Eye (tissue), 1 donor: ENCODE measurements at regions not wholly inside any gene's neighbourhood (a gene's known extent, or its start where the extent isn't known, plus 50 kb on each side); places are given as distances from the start of the nearest gene placed in this dataset.
A peak's percentile ranks its signal among the peaks of the same experiment; 100 is the strongest.

Experiments used
- DNase-seq: peaks from one replicate; pipeline ENCODE4 v3.0.0-alpha.2; 2015

DNA sequence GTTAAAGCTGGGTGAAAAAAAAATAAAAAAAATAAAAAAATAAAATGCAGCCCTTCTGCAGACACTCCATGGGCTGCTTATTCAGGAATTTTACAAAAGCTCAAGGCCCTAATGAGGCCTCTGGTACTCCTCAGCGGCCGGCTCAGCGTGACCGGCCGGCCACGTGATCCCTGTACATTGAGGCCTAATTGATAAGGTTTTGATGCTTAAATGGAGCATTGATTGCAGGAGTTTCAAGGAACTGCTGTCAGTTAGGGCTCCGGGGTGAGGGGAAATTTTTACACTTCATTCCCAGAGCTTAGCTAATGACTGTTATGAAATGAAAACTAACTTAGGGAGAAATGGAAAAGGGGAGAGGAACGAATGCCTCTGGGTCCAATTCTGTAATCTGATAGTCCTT is 368.8 kb upstream of the KIRREL3 start:
- DNase-seq = peak; percentile 87

DNA sequence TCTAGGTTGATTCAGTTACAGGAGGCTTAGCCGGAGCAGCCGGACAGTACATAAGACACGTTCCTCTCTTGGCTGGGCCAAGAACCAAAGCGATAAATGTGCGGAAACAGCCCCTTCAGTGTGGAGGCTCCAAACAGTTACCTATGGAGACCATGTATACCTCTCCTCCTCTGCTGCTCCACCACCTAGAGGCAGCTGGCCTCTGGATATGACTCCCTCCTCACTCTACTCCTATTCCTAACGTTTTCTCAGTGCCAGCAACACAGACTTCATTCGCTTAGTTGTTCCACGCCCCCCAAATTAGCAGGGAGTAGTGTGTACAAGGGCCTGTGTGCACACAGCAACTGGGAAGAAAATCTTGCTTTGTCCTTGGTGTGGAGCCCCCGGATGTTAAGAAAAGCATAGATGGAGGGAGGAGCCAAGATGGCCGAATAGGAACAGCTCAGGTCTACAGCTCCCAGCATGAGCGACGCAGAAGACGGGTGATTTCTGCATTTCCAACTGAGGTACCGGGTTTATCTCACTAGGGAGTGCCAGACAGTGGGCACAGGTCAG is 362.3 kb upstream of the KIRREL3 start:
- no peak for DNase-seq

DNA sequence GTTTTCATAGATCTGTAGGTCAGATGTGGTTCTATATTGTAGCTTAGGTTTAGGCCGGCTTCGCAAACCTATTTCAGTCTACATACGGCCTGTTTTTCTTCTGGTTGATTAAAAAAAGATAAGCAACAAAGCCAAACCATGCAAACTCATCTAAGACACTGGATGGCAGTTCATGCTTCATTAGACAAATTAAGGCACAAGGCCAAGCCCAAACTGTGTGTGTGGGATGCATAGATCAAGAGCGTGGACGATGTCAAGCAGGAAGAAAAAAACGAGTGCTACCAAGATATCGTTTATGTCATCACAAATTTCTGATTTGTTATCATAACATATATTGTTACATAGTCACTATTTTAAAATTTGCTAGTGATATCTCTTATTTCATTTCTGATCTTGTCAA is 357.6 kb upstream of the KIRREL3 start:
- DNase-seq = peak; percentile 39

DNA sequence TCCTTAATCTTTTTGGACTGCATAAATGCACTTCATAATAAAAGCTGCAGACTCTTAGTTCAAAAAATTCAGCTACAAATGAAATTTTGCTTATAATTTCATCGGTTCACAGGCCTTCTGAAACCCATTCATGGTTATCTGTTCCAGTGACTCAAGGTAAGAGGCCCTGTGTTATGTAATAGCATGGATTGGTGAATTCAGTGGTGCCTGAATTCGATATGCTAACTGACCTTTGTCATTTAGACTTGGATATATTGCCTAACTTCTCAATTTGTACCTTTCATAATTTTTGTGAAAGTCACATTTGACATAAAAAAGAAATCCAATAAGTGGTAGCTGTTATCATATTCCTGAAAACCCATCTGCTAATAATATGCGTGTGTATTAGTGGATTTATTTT is 349.9 kb upstream of the KIRREL3 start:
- DNase-seq = no peak

DNA sequence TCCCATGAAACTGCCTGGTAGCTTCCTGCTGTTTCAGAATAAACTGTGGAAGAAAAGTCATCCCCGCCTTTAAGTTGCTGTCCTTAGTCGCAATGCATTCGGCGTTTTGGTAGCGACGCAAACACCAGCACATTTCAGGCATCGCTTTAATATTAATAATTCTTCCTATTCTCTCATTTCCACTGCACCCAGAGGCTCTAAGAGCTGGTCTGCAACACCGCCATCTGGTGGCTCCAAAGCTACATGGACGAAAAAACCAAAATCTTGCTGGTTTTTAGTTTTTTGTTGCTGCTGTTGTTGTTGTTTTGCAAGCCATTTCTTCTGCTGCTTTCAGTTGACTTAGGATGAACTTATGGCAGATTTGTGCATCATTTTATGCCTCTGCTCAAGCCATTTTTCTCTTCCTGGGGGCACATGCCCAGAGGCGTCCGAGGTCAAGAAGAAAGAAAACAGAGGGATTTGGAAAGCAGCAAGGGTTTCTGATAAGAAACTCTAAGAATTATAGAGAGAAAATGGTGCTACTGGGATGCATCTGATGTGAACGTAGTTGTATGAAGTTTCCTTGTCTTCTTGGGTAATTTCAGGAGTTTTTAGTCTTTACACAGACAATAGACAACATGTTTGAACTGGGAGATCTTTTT is 345.4 kb upstream of the KIRREL3 start:
- peak; percentile 80 for DNase-seq

DNA sequence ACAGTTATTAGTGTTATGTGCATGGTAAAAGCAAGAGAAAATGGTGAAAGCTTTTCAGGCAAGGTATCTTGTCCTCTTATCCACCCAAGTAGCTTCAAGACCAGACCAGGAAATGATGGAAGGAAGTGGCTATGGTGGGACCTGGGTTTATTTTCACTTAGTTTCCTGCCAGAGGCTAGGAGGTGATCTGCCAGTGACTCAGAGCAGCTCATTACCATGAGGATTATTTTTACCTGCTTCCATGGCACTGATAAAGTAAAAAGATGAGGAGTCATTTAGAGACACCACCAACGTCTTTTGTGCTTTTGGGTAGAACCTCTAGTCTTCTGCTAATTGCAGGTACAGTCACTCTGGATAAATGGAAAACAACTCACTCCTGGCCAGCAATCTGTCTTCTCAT is 339.9 kb upstream of the KIRREL3 start:
- no peak for DNase-seq

DNA sequence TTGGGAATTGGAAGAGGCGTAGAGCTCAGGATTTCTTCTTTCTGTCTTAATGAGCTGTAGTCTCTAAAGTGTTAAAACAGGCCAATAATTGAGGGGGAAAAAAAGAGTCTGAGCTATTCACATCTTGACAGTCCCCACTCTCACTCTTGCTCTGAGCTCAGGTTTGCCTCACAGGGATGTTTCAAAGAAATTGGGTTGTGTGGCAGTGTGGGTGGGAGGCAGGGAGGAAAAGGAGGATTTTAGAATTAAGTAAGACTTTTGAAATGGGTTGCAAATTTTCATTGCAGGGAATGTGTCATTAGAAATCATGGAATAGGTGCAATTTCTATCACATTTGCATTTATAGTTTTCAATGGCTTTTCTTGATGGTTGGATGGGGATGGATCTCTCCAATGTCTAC is 338.8 kb upstream of the KIRREL3 start:
- no peak for DNase-seq

DNA sequence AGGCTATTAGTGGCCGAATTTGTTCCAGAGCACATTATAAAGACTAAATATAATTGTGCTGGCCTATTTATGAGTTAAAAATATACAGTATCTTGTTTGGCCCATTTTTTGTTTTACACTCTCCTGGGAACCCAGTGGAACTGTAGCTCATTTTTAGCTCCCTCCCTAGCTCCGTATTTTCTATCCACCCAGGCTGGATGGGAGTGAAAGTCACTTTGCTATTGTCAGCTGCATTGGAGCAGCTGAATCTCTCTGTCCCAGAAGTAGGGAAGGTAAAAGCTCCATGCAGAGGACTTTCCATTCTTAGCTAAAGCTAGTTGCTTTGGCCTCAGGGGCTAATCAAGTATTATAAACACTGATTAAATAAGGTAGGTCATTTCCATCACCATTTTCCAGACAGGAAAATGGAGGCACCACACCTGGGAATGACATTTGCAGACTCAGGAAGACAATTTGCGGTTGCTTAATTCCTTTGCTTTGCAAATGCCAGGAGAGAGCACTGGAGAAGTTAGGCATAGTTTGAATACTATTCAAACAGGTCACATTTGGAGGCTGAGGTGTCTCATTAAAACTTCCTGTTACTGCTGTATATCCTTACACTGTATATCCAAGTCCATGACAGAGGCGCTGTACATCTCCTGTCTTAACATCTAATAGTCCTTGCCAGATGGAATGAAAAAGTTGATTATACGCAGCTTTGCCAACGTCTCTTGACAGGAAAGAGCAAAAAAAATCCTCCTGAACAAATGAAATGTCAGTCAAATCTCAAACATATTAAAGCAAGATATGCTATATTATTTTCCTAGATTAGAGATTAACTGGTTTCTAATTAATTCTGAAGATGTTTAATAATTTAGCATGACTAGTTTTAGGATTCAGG is 338.1 kb upstream of the KIRREL3 start:
- no peak for DNase-seq

DNA sequence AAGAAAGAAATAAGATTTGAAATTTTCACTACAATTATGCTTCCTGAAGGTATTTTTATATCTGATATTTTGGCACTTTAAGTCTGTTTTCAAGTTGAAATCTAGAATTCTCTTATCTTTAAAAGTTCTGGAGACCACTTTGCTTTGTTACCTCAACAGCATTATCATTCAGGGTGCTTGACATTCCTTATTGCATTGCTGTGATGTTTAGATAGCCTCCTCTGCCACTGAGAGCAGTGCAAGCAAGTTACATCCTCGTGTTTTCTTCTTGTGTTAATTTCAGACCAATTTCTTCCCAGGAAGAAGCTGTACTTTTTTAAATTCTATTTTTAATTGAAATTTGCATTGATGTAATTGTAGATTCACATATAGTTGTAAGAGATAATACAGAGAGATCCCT is 333.9 kb upstream of the KIRREL3 start:
- DNase-seq = no peak

DNA sequence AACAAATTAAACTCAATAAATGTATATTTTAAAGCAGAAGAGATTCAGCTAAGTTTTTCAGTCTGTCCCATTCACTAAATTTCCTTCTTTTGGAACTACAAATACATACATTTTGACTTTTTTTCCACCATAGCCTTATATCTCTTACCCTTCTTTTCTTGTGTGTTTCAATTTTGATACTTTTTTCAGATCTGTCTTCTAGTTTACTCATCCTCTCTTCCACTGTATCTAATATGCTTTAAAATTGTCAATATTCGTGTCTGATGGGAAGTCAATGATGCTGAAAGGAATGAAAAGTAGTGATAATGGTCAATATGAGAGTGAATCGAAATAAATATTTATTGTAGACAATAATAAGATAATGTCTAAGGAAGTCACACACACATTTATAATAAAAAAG is 332.3 kb upstream of the KIRREL3 start:
- DNase-seq = no peak

DNA sequence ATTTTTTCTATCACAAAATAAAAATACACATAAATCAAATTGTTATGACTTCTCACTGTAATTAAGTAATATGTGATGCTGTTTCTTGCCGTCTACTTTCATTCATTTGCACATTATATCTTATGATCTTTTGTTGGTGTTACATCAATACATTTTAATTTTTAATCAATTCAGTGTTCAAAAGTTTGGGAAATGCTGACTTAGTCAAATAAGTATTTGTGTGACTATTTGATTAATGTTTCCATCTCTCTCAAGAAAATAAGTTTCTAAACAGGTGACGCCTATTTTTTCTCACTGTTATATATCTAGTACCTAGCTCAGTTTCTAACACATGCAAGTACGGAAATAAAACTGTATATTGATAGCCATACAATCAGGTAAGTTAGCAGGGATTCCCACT is 329.5 kb upstream of the KIRREL3 start:
- DNase-seq = no peak

DNA sequence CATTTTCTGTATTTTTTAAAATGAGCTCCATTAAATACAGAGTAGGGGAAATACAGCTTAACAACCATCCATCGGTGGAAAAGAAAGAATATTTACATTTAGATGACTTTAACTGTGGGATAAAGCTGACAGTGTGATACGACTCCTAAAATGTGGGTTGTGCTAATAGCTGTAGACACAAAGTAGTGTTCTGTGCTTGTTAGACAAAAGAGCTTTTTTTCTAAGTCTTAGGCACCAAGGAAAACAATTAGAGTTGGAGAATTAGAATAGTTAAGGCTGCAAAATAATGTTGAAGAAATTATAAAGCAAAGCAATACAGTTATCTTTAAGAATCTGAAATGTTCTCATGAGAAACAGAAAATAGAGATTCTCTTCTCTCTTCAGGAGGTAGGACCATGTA is 307.7 kb upstream of the KIRREL3 start:
- no peak for DNase-seq

DNA sequence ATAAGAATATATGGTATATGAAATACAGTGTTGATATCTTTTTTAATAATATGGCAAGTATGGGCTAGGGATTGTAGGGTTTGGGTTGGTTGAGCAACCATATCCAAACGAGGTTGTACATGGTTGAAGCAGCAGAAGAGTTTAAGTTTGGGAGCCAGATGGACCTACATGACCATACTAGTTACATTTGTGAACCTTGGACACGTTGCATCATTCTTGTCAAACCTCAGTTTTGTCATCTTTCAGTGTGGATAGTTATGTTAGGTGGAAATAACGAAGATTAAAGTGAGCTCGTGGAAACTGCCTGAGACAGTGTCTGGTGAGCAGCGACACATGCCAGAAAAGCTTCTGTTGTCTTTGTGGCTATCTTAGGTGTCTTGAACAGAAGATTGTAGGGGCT is 307.1 kb upstream of the KIRREL3 start:
- DNase-seq = no peak

DNA sequence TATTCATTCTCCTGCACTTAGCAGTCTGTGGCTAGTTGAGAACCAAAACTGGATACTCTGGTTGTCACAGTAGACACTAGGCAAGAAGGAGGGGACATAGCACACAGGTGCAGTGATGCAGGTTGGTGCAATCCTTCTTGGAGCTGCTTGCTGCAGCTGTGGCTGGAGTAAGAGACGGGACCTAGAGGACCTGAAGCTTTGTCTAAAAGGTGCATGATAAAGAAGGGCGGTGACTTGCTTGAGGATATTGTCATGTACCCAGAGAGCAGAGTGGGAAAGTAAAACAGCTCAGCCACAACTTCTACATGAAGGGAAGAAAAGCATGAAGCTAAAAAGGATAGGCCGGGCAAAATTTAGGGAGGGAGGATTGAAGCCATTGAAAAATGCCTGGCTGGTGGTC is 304.1 kb upstream of the KIRREL3 start:
- DNase-seq = no peak

DNA sequence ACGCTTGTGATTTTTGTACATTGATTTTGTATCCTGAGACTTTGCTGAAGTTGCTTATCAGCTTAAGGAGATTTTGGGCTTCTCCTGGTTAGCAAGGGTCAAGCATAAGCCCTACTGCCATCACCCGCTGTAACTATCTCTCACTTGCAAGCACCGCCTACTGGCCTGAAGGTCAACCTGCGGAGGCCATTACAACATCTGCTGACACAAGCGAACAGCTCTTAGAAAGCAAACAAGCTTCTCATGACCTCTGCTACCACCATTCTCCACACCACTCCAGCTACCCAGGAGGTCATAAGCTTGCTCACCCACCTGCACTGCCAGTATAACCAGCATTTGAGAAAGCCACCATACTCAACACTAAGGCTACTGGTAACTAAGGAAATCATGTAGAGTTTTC is 288.4 kb upstream of the KIRREL3 start:
- DNase-seq = no peak

DNA sequence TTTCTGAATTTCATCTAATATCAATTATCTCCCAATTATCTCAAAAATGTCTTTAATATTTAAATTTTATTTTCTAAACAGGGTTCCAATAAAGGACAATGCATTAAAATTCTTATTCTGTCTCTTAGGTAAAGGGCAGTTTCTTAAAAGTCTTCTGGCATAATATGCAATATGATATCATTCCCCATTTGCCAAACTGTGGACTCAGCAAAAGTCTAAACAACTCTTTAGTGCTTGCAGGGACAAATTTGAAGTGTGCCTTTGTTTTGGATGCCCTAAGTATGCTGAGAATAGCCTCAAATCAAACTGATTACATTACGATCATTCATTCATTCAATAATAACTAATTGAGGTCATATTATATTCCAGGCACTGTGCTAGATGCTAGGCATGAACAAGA is 281.0 kb upstream of the KIRREL3 start:
- no peak for DNase-seq

DNA sequence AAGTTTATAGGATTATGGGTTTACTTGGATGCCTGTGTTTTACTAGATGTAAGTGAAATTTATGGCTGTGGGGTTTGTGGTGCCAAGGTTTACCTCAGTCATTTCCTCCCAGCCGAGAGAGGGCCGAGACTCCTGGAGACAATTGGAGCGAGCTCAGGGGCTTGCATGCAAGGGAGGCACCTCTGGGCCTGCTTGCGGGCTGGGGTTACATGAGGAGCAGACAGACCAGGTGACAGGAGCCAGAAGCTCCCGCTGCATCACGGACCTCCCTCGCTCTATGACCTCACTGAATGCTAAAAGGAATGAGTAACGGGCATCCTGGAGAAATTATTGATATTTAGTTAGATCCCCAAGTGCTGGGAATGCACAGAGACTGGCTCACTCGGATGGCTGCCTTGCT is 275.2 kb upstream of the KIRREL3 start:
- peak; percentile 8 for DNase-seq

DNA sequence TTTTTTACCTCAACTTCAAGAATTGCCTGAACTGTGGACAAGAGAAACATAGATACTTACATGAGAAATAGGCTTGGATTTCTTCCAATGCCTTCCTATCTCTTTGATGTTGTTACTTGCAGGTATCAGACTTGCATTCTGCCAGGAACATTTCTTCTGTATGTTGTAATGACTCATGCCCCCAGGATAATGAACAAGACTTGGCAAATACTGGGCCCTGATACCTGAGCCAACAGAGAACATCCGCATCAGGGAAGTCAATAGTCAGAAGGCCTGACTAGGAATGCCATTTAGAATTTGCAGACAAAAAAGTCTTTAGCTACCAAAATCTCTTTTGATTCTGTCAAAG is 273.7 kb upstream of the KIRREL3 start:
- no peak for DNase-seq

DNA sequence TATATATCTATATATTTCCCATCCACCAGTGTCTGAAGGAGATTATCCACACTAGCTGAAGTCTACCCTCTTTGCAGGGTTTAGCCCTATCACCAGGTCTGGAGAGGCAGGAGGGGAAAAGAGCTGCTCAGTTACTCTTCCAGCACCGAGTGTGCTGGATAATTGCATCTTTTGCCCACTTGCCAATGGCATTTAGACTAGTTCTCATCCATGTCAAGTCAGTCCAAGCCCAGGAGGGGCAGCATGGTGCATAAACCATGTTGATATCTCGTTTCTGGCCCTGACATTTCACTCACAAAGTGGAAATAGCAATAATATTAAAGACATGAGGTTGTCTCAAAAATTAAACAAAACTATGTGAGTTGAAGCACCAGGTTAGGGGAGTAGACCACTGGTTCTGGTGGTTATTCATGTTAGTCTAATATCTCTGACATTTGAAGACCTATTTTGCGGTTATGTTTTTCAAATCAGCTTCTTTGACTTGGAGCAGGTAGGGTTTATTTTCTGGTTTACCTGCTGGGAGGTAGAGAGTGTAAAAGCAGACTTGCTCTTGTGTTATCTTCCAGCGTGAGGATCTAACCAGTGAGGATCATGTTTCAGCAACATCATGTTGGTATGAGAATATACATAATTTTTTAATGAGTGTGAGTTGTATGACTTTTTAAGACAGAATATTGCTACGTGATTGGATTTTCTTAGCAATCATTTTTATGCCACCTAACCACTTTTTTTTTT is 273.2 kb upstream of the KIRREL3 start:
- DNase-seq = no peak

DNA sequence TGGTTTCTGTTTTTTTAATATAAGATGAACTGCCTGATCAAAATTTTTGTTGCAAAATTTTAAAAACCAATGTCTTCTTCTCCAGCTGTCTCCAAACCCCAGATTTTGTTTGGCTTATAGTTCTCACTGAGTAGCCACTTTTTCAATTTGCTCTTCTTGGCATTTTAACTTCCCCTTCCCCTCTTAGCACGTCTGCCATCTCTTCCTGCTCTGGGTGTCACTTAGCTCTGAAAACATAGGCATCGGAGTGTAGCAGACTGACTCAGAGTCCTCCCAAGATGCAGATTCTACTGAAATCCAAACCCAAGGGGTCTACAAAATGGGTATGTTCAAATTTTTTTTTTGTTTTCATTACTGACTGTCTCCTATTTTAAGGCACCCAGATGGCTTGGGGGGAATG is 270.3 kb upstream of the KIRREL3 start:
- DNase-seq = no peak

DNA sequence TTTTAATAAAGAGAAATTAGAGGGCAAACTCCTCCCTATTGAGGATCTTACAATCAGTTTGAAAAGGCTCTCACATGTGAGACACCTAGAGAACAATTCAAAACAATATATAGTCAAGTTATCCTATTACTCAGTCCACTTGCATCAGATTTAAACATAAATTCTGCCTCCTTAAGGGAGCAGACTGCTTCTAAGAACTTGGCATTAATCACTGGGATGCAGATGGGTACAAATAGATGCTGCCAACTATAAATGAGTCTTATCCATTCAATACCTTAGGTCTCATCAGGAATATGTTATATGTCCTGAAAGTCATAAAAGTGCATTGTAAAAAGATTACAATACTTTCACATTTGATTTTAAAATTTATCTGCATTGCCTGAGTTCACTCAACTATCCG is 269.3 kb upstream of the KIRREL3 start:
- DNase-seq = no peak

DNA sequence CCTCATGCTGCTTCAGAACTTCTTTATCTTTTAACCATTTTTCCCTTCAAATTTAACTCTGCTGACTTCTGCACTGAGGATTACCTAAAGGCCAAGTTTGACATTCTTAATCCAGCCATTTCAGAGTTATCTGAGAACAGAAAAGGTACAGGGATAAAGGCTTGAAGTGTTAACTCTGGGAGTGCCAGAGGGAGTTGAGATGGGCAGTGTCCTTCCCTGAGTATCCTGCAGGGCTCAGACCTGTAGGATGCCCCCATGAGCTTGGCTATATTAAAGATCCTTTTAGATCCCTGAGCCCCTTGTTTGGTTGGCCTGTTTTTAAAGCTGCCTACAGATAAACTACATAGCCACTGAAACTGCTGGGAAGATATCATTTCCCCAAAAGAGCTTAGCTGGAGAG is 268.4 kb upstream of the KIRREL3 start:
- no peak for DNase-seq

DNA sequence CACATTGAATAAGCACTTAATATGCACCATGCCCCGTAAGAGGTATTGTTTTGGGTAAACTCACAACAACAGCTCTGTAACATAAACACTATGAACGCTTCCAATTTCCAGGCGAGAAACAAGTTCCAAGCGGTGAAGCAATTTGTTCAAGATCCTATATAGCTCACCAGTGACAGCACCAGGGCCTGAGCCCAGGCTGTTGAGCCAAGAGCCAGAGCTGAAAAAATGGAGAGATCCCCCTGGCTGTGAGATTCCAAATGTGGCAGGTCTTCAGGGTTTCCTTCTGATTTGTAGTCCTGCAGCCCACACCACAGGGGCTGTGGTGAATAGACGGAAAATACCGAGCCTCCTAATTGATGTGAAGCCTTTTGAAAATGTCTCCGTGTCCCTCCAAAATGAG is 268.0 kb upstream of the KIRREL3 start:
- no peak for DNase-seq

DNA sequence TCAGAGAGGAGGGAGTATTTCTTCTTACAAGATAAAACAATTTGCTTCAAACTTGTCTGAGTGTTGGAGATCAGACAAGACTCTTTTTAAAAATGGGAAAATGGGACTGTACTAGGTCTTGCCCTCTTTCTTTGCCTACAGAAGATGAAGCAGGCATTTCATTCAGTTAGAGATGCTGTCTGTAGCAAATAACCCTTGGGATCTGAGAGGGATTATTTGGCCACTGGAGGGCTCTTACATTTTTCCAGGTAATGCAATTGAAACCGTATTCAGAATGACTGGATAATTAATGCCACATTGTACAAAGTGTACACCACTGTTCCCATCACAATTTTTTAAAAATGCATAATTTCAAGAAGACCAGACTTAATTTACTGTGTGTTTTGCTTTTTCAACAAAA is 258.5 kb upstream of the KIRREL3 start:
- no peak for DNase-seq
